Pons (tissue), 1 donor: ENCODE measurements at regions not wholly inside any gene's neighbourhood (a gene's known extent, or its start where the extent isn't known, plus 50 kb on each side); places are given as distances from the start of the nearest gene placed in this dataset.

Experiments used
- DNase-seq: peaks from one replicate; pipeline ENCODE4 v3.0.0-alpha.2; 2016; ENCODE audit warnings: low spot score

GRCh38 chr2:71791501-71792135 is 338.3 kb downstream of the DYSF start:
- DNase-seq, result no peak

- no peak for DNase-seq
These were observed 337.7 kb downstream of the DYSF start for GRCh38 chr2:71791061-71791450.

GRCh38 chr2:71790226-71791060 is 337.1 kb downstream of the DYSF start:
- no peak for DNase-seq

GRCh38 chr2:71789556-71790204 is 336.3 kb downstream of the DYSF start:
- no peak for DNase-seq

DNA sequence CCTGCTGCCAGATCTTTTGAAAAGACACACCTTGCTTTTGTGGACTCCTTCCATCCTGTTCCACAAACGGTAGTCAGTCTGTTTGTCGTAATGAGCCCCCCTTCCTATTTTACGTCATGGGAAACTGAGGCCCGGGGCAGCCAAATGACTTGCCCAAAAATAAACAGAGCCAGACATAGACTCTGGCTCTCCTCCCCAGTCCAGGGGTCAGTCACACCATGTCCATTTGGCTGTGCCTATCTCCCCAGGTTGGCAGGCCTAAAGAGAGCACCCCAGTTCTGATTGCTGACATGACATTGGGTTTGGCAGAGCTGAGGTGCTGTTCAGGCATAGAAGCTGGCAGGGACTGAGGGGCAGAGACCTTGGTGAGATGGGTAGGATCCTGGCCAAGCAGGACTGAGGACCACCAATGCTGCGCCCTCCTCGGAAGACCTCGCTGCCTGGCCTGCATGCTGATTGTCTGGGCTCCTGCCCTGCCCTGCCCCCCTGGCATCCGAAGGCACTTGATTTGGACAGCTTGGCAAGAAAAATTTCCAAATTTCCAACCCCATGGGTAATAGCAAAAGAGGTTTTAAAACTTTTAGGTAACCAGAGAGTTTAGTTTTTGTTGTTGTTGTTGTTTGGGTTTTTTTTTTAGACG is 335.4 kb downstream of the DYSF start:
- DNase-seq, result no peak

DNA sequence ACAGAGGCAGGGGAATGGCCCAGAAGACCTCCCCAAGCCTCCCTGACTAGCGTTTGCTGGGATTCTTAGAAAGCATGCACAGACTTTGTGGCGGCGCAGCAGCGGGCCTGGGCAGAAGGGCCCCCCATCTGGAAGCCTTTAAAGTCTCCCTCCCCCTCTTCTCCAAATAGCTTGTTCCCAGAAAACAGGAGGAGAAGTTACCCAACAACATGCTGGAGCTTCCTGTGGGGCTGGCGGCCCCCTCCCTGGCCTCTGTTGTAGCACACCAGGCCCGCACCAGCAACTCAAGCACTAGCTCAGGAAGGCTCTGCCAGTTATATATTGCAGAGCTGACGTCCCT is 334.8 kb downstream of the DYSF start:
- no peak for DNase-seq

GRCh38 chr2:71787476-71788185 is 334.3 kb downstream of the DYSF start:
- DNase-seq, result no peak

DNA sequence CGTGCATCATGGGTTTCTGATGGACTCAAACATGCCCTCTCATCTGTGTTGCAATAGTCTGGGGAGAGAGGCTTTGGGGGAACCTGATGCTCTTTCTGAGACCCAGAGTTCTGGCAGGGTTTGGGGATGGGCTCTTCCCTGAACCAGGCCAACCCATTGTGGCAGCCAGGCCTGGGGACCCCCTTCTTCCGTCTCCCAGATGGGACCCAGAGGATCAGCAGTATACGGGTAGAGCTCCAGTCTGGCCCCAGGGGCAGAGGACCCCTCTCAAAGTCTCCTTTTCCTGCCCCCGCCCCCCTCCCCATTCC is 333.7 kb downstream of the DYSF start:
- DNase-seq, result no peak

DNA sequence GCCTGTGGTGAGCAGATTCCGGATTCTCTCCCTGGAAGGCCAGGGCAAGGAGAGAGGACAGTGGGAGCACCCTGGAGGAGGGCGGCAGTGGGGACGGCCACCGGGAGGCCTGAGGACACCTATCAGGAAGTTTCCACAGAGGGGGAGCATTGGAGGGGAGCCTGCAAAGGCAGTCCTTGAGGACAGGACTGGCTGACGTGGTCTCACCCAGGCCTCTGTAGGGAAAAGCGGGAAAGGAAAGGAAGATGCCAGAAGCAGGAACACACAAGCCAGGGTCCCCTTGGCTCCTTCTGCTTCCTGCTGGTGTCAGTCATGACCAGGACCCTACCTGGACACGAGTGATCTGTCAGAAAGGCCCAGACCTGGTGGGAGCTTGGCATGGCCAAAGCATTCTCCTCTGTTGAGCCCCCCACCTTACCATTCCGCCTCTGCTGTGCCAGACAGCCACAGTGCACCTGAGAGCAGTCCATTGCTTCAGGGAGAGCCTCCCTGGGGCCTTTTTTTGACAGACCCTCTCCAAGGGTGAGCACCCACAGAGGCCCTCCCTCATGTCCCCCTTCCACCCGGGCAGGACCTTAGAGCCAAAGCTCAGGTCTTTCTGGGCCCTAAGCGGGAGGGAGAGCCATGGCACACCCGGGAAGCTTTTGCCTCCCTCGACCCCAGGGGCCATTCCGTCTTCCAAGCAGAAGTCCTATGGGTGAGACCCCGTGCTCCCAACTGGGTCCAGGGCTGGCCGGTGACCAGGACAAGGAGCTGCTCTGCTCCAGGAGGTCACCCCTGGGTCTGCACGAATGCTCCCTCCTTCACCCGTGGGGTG is 333.1 kb downstream of the DYSF start:
- no peak for DNase-seq

- no peak for DNase-seq
These were observed 332.2 kb downstream of the DYSF start for GRCh38 chr2:71785516-71785981.

DNA sequence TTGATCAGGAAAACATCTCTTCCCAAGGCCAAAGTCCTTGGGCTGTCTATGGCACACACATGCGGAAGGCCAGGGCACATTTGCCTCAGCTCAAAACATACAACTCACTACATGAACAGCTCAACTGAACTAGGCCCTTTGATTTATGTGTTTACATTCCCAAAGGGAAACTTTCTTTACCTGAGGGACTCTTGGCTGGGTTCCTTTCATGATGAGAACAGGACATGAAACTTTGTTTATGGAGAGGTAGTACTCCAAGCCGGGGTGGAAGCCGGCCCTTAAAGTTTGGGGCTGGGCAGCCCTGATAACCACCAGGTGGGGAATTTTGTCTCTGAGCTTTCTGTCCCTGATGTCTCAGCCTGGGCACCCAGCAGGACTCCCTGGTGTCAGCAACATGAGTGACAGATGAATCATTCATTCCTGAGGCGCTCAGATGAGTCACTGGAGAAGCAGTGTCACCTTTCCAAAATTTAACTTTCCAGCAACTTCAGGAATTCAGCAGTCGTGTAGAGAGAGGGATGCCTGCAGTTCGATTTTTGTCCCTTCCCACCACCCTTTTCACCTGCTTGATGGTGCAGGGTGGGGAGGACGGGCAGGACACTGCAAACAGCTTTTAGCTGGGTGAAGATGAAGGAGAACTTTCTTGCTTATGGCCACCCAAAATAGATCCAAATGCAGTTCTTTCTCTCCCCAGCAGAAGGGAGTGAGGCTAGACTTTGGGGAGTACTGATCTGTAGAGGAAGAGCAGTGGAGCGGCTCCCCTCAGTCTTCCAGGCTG is 331.6 kb downstream of the DYSF start:
- DNase-seq, result no peak

GRCh38 chr2:71783815-71784214 is 330.5 kb downstream of the DYSF start:
- no peak for DNase-seq

DNA sequence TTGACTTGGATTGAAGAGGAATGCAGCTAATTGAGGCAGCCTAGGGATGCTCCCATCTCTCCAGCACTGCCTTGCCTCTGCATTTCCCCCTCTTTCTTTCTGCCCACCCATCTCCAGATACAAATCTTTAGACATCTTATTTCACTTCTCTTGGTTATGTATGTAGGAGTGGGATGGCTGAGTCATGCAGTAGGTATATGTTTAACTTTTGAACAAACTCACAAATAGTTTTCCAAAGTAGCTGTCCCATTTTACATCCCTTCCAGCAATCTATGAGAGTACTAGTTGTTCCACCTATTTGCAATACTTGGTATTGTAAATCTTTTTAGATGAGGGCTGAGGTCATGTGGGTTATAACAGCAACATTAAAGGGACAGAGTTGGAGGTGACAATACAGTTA is 329.9 kb downstream of the DYSF start:
- no peak for DNase-seq

GRCh38 chr2:71782323-71782722 is 329.0 kb downstream of the DYSF start:
- no peak for DNase-seq

GRCh38 chr2:71781695-71782228 is 328.4 kb downstream of the DYSF start:
- DNase-seq, result no peak

GRCh38 chr2:71780162-71780561 is 326.8 kb downstream of the DYSF start:
- DNase-seq, result no peak

- no peak for DNase-seq
These were observed 326.4 kb downstream of the DYSF start for GRCh38 chr2:71779774-71780105.

DNA sequence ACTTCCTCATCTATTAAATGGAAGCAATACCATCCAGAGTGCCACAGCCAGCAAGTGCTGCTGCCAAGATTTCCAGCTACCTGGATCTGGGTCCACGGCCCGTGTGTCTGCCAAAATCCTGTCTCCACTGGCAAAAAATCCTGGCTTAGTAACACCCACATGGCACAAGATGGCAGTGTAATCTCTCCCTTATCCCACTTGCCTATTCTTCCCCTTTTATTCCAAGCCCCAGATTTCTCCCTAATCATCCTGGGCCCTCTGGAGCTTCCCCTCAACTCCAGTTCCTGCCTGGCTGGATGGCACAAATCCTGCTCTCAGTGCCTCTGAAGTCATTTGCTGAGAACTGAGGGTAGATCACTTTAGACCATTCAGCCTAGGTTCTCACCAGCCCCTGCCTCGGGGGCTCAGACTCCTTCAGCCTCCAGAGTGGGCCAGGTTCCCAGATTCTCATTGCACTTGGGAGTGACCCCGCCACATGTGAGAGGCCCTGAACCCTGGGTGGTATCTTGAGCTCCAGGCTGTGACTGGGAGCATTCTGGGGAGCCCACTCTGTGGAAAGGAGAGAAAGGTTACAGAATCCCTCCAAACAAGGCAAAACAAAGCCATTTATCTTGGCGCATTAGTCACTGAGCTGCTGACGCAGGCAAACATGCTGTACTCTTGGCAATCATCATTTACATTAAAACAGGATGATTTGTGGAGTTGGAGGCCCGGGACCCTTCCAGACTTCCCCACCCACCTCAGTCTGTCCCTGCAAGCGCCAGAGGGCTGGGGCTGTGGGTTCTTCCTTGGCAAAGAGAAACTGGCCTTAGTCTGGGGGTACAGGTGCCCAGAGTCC is 325.8 kb downstream of the DYSF start:
- no peak for DNase-seq

DNA sequence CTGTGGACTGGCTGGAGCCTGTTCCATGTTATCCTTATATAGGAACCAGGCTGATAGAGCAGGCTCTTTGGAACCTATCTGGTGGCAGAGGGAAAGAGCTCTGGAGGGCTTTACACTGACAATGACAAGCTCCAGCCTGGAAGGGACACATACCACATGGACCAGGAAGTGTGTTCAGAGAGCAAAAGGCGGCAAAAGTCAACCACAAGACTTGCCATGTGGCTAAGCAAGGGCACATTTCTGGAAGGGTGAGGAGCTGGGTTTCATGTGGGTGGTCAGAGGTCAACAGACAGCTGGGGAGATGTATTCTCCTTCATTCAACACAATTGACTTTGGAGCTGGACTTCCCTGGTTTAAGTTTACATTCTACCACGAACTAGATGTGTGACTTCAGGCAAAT is 325.2 kb downstream of the DYSF start:
- no peak for DNase-seq

GRCh38 chr2:71777946-71778345 is 324.6 kb downstream of the DYSF start:
- no peak for DNase-seq
